Gastroesophageal sphincter (tissue), 4 donors: ENCODE measurements at regions not wholly inside any gene's neighbourhood (a gene's known extent, or its start where the extent isn't known, plus 50 kb on each side); places are given as distances from the start of the nearest gene placed in this dataset.

ENCODE experiments used
- ATAC-seq: fragments of 150-250 bp; one replicate; pipeline ENCODE4 v1.9.1; 2016; ENCODE audit warnings: mild to moderate bottlenecking, moderate library complexity
- H3K27ac ChIP-seq, 4 donors: fragments of 200-600 bp; sonication (generic) in 3 of 4; 1 replicate in 3 of 4; 2 replicates in 1 of 4; pipeline ENCODE4 v1.5.1; 2016 to 2019
- H3K27me3 ChIP-seq: fragments of 200-600 bp; sonication (generic); one replicate; pipeline ENCODE4 v1.5.1; 2019
- H3K36me3 ChIP-seq, 2 donors: fragments of 200-600 bp; sonication (generic); one replicate each; pipeline ENCODE4 v1.5.1; 2019; ENCODE audit warnings: control low read depth in 1 of 2
- H3K4me1 ChIP-seq, 3 donors: fragments of 200-600 bp; sonication (generic); 1 replicate in 2 of 3; 2 replicates in 1 of 3; pipeline ENCODE4 v1.5.1; 2016 to 2019; ENCODE audit warnings: control low read depth in 2 of 3
- H3K4me3 ChIP-seq, 2 donors: fragments of 200-600 bp; sonication (generic); one replicate each; pipeline ENCODE4 v1.5.1; 2019; ENCODE audit warnings: mild to moderate bottlenecking in 1 of 2, moderate library complexity in 1 of 2
- H3K9me3 ChIP-seq, 3 donors: fragments of 200-600 bp; sonication (generic); one replicate each; pipeline ENCODE4 v1.5.1; 2017 to 2019; ENCODE audit warnings: control low read depth in 2 of 3
- CTCF ChIP-seq, 4 experiments: fragments of 200-600 bp in 2 of 4; fragments of 450-650 bp in 2 of 4; sonication (generic) in 1 of 4; IDR thresholded peaks; one replicate each; pipeline ENCODE4 v1.5.1; 2017 to 2019; ENCODE audit warnings: antibody characterized with exemption in 4 of 4, mild to moderate bottlenecking in 2 of 4, moderate library complexity in 2 of 4
- EP300 ChIP-seq: sonication (generic); formaldehyde crosslinking; IDR thresholded peaks from one replicate; pipeline ENCODE4 v1.6.1; 2017; ENCODE audit warnings: antibody characterized with exemption, mild to moderate bottlenecking
- POLR2A ChIP-seq, 2 donors: fragments of 450-650 bp; IDR thresholded peaks; one replicate each; pipeline ENCODE4 v1.6.1; 2017; ENCODE audit warnings: antibody characterized with exemption in 2 of 2, mild to moderate bottlenecking in 2 of 2, moderate library complexity in 1 of 2
- POLR2AphosphoS5 ChIP-seq: sonication (generic); formaldehyde crosslinking; IDR thresholded peaks from one replicate; pipeline ENCODE4 v1.6.1; 2017; ENCODE audit warnings: antibody characterized with exemption
- WGBS, 2 donors: methylation state at CpG; one replicate each; pipeline ENCODE4 v1.1.5; 2018; ENCODE audit warnings: low coverage in 1 of 2; 5-methylcytosine and 5-hydroxymethylcytosine counted together

- no peaks in the 10 kb centered on the region for H3K36me3 ChIP-seq
- 67 to 70% methylated on average over 3 of the region's 3 CpGs for WGBS, 2 donors
- H3K9me3 ChIP-seq = no peaks in the 10 kb centered on the region
- TF ChIP-seq CTCF (IDR thresholded peaks at IDR 0.05) (no peak), POLR2AphosphoS5 (no peak), POLR2A (IDR thresholded peaks at IDR 0.05) (no peak), EP300 (no peak)
- H3K27ac ChIP-seq = no peak overlapping the region
- H3K4me3 ChIP-seq = no peak overlapping the region
- ATAC-seq = no peak
- H3K4me1 ChIP-seq = no peaks in the 10 kb centered on the region
- H3K27me3 ChIP-seq = no peaks in the 10 kb centered on the region
Measured at GRCh38 chr2:76193089-76193488, 482.4 kb upstream of the GCFC2 start.

- Histone ChIP-seq H3K27ac (no peak overlapping the region), H3K36me3 (no peaks in the 10 kb centered on the region), H3K4me3 (no peak overlapping the region), H3K27me3 (no peaks in the 10 kb centered on the region), H3K4me1 (no peaks in the 10 kb centered on the region), H3K9me3 (no peaks in the 10 kb centered on the region)
- no peak for ATAC-seq
- 74 to 94% methylated on average over 4 of the region's 4 CpGs for whole genome bisulfite sequencing, 2 donors
- no peak for TF ChIP-seq EP300
- no peak for TF ChIP-seq CTCF (IDR thresholded peaks at IDR 0.05)
- TF ChIP-seq POLR2AphosphoS5 = no peak
- no peak for TF ChIP-seq POLR2A (IDR thresholded peaks at IDR 0.05)
Measured at GRCh38 chr2:76188334-76189008, 477.8 kb upstream of the GCFC2 start.

- Histone ChIP-seq H3K27me3 (no peaks in the 10 kb centered on the region), H3K36me3 (no peaks in the 10 kb centered on the region), H3K4me3 (no peak overlapping the region), H3K4me1 (no peaks in the 10 kb centered on the region), H3K9me3 (no peaks in the 10 kb centered on the region), H3K27ac (no peak overlapping the region)
- no peak for ATAC-seq
- TF ChIP-seq POLR2AphosphoS5 (no peak), POLR2A (IDR thresholded peaks at IDR 0.05) (no peak), CTCF (IDR thresholded peaks at IDR 0.05) (no peak)
- 11 to 67% methylated on average over 1 of the region's 1 CpG for WGBS, 2 donors
Measured at GRCh38 chr2:76187415-76187814, 476.7 kb upstream of the GCFC2 start.

- no peak for ATAC-seq
- no peak overlapping the region for H3K4me3 ChIP-seq
- no peaks in the 10 kb centered on the region for H3K36me3 ChIP-seq
- no peaks in the 10 kb centered on the region for H3K4me1 ChIP-seq
- WGBS, 2 donors = 100% methylated on average over 1 of the region's 1 CpG; no CpG with 5 or more reads in 1 of the 2 donors
- peaks cover 0 to 31% (median 0%) of the 10 kb centered on the region in 3 donors for H3K9me3 ChIP-seq
- TF ChIP-seq POLR2AphosphoS5 = no peak
- TF ChIP-seq CTCF (IDR thresholded peaks at IDR 0.05) = no peak
- no peak for TF ChIP-seq EP300
- H3K27me3 ChIP-seq = no peaks in the 10 kb centered on the region
- no peak overlapping the region for H3K27ac ChIP-seq
Measured at GRCh38 chr2:76180676-76181075, 470.0 kb upstream of the GCFC2 start.

GRCh38 chr2:76178610-76179009, 467.9 kb upstream of the GCFC2 start:
- TF ChIP-seq CTCF (IDR thresholded peaks at IDR 0.05) (no peak), POLR2A (IDR thresholded peaks at IDR 0.05) (no peak), EP300 (no peak)
- Histone ChIP-seq H3K27ac (no peak overlapping the region), H3K27me3 (no peaks in the 10 kb centered on the region), H3K4me3 (no peak overlapping the region), H3K4me1 (no peaks in the 10 kb centered on the region), H3K9me3 (peaks cover 0 to 43% (median 0%) of the 10 kb centered on the region in 3 donors), H3K36me3 (no peaks in the 10 kb centered on the region)
- 67 to 80% methylated on average over 1 of the region's 1 CpG for WGBS, 2 donors
- ATAC-seq = no peak
